ENCODE measurements at regions not wholly inside any gene's neighbourhood (a gene's known extent, or its start where the extent isn't known, plus 50 kb on each side); places are given as distances from the start of the nearest gene placed in this dataset.

- no peak for TF ChIP-seq EZH2 (IDR thresholded peaks at IDR 0.05; ENCODE audit: low read length)
- TF ChIP-seq, protein P1, sequence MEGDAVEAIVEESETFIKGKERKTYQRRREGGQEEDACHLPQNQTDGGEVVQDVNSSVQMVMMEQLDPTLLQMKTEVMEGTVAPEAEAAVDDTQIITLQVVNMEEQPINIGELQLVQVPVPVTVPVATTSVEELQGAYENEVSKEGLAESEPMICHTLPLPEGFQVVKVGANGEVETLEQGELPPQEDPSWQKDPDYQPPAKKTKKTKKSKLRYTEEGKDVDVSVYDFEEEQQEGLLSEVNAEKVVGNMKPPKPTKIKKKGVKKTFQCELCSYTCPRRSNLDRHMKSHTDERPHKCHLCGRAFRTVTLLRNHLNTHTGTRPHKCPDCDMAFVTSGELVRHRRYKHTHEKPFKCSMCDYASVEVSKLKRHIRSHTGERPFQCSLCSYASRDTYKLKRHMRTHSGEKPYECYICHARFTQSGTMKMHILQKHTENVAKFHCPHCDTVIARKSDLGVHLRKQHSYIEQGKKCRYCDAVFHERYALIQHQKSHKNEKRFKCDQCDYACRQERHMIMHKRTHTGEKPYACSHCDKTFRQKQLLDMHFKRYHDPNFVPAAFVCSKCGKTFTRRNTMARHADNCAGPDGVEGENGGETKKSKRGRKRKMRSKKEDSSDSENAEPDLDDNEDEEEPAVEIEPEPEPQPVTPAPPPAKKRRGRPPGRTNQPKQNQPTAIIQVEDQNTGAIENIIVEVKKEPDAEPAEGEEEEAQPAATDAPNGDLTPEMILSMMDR (optimal IDR thresholded peaks at IDR 0.05 in 1 of 3, IDR thresholded peaks at IDR 0.05 in 1 of 3, conservative IDR thresholded peaks at IDR 0.05 in 1 of 3; ENCODE audit: extremely low read depth in 1 of 3, insufficient read depth in 2 of 3, low read length in 3 of 3), result no peak
Observed at GRCh38 chr11:26820739-26821138, 98.9 kb upstream of the SLC5A12 start.
